Endodermal cell (in vitro differentiated cells): ENCODE measurements at regions not wholly inside any gene's neighbourhood (a gene's known extent, or its start where the extent isn't known, plus 50 kb on each side); places are given as distances from the start of the nearest gene placed in this dataset.

Experiments used
- DNase-seq: peaks from one replicate; pipeline ENCODE4 v3.0.0-alpha.2; 2017
- H3K27ac ChIP-seq: 2 replicates; pipeline ENCODE4 v1.5.1; 2013; ENCODE audit warnings: mild to moderate bottlenecking, low read depth, low read length, moderate library complexity
- H3K27me3 ChIP-seq: 2 replicates; pipeline ENCODE4 v1.6.1; 2013; ENCODE audit warnings: mild to moderate bottlenecking, low read length, moderate library complexity; ENCODE audit not compliant: insufficient read depth, control insufficient read depth, poor library complexity, severe bottlenecking
- H3K36me3 ChIP-seq: 2 replicates; pipeline ENCODE4 v1.7.0; 2013; ENCODE audit warnings: mild to moderate bottlenecking, low read length, moderate library complexity; ENCODE audit not compliant: control insufficient read depth, insufficient read depth
- H3K4me1 ChIP-seq: one replicate; pipeline ENCODE4 v1.7.0; 2013; ENCODE audit warnings: low read length; ENCODE audit not compliant: control insufficient read depth, insufficient read depth
- H3K4me3 ChIP-seq: 2 replicates; pipeline ENCODE4 v1.5.1; 2013; ENCODE audit warnings: mild to moderate bottlenecking, low read length, moderate library complexity
- H3K9ac ChIP-seq: 2 replicates; pipeline ENCODE4 v1.6.1; 2013; ENCODE audit warnings: mild to moderate bottlenecking, low read length, moderate library complexity; ENCODE audit not compliant: poor library complexity, severe bottlenecking; ENCODE audit errors: extremely low read depth
- H3K9me3 ChIP-seq: 2 replicates; pipeline ENCODE4 v1.6.1; 2013; ENCODE audit warnings: mild to moderate bottlenecking, low read length, moderate library complexity; ENCODE audit not compliant: control insufficient read depth
- H3K27ac Mint-ChIP-seq: 2 replicates; pipeline ENCODE4 v1.8.0; 2020; ENCODE audit warnings: mixed read lengths
- H3K27me3 Mint-ChIP-seq: 2 replicates; pipeline ENCODE4 v1.8.0; 2021; ENCODE audit warnings: mild to moderate bottlenecking, mixed read lengths; ENCODE audit not compliant: insufficient read depth
- H3K36me3 Mint-ChIP-seq: 2 replicates; pipeline ENCODE4 v1.8.0; 2020; ENCODE audit warnings: low read depth, mixed read lengths
- H3K4me1 Mint-ChIP-seq: 2 replicates; pipeline ENCODE4 v1.8.0; 2020; ENCODE audit warnings: mixed read lengths
- H3K4me3 Mint-ChIP-seq: 2 replicates; pipeline ENCODE4 v1.8.0; 2020; ENCODE audit warnings: mild to moderate bottlenecking, moderate library complexity, mixed read lengths
- H3K9me3 Mint-ChIP-seq: 2 replicates; pipeline ENCODE4 v1.8.0; 2020; ENCODE audit warnings: mild to moderate bottlenecking, mixed read lengths
- CTCF ChIP-seq: fragments of 200-600 bp; sonication (generic); conservative IDR thresholded peaks from 2 replicates; pipeline ENCODE4 v1.5.0; 2021; ENCODE audit warnings: antibody characterized with exemption, mild to moderate bottlenecking
- WGBS, 2 experiments: methylation state at CpG; one replicate each; pipeline versions ENCODE4 v1.1.5 to v1.1.7; 2013; ENCODE audit warnings: missing lambda C conversion rate in 2 of 2, mixed read lengths in 1 of 2; ENCODE audit not compliant: insufficient coverage in 1 of 2, insufficient read length in 1 of 2; 5-methylcytosine and 5-hydroxymethylcytosine counted together

- Histone ChIP-seq H3K27ac (no peak overlapping the region), H3K27me3 (no peaks in the 10 kb centered on the region), H3K36me3 (no peaks in the 10 kb centered on the region), H3K4me3 (no peak overlapping the region), H3K9me3 (no peaks in the 10 kb centered on the region), H3K4me1 (no peaks in the 10 kb centered on the region), H3K9ac (no peak overlapping the region)
- Mint-ChIP-seq H3K27ac (no peak overlapping the region), H3K9me3 (no peaks in the 10 kb centered on the region), H3K36me3 (no peaks in the 10 kb centered on the region), H3K27me3 (no peaks in the 10 kb centered on the region), H3K4me1 (no peaks in the 10 kb centered on the region), H3K4me3 (no peak overlapping the region)
- peak; percentile 76 for DNase-seq
- WGBS, 2 experiments = 85 to 100% methylated on average over 2 to 3 of the region's 3 CpGs
- TF ChIP-seq CTCF = peak; percentile 67
Measured at GRCh38 chr18:34031810-34032209, 192.9 kb downstream of the NOL4 start.

DNA sequence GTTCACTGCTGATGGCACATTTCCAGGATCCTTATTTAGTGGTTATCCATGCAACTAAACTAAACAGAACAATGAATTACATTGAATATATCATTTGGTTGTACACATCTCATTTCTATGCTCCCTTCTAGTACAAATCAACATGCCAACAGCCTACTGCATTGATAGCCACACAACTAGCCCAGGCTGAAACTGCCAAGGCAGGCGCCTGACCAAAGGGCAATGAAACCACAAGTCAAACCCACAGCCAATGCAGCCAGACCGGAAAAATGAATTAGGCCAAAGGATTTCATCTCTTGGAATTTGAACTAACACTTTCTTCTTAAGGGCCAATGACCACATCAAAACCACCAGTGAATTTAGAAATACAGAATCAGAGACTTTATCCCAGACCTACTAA is 196.4 kb downstream of the NOL4 start:
- Mint-ChIP-seq H3K4me1 (peaks cover 28% of the 10 kb centered on the region), H3K27ac (no peak overlapping the region), H3K27me3 (no peaks in the 10 kb centered on the region), H3K36me3 (no peaks in the 10 kb centered on the region), H3K9me3 (no peaks in the 10 kb centered on the region), H3K4me3 (no peak overlapping the region)
- 91 to 100% methylated on average over 2 of the region's 2 CpGs for WGBS, 2 experiments
- H3K27me3 ChIP-seq = no peaks in the 10 kb centered on the region
- no peaks in the 10 kb centered on the region for H3K9me3 ChIP-seq
- no peak overlapping the region for H3K4me3 ChIP-seq
- no peak for TF ChIP-seq CTCF
- H3K4me1 ChIP-seq = peaks cover 4% of the 10 kb centered on the region
- no peak overlapping the region for H3K9ac ChIP-seq
- H3K36me3 ChIP-seq = no peaks in the 10 kb centered on the region
- DNase-seq = no peak
- no peak overlapping the region for H3K27ac ChIP-seq

DNA sequence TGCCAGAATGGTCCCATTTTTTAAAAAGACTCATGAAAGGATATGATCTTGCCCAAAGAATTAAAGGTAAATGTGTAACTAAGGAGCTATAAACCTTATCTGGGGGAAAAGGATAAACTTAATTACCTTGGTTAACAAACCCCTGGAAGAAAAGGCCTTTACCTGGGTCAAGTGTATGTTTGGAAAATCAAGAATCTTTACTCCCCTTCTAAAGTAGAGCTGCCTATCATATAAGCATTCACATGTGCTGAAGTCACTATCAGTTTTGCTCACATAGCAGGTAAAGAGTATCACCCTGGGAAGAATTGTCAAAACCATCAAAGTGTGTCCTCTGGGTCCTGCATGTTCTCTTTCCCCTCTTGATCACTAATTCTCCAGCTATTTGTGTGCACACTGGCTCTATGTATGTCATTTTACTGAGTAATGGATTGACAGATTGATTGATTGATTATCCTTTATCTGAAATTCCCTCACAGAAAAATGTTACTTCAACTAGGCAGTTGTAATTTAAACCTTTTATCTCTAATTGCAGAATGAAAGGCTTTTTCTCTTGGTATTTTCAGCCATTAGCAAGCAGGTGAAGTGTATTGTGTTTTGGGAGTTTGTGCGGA is 199.4 kb downstream of the NOL4 start:
- Histone ChIP-seq H3K4me1 (peaks cover 4% of the 10 kb centered on the region), H3K27ac (no peak overlapping the region), H3K36me3 (no peaks in the 10 kb centered on the region), H3K27me3 (no peaks in the 10 kb centered on the region), H3K4me3 (peak overlapping the region; percentile 32), H3K9me3 (no peaks in the 10 kb centered on the region), H3K9ac (no peak overlapping the region)
- Mint-ChIP-seq H3K9me3 (no peaks in the 10 kb centered on the region), H3K4me3 (no peak overlapping the region), H3K27ac (peak overlapping the region; percentile 52), H3K4me1 (peaks cover 29% of the 10 kb centered on the region), H3K36me3 (no peaks in the 10 kb centered on the region), H3K27me3 (no peaks in the 10 kb centered on the region)
- TF ChIP-seq CTCF = no peak
- WGBS, 2 experiments = no CpG with 5 or more reads among the region's 1 CpG
- DNase-seq = no peak
